ENCODE measurements at regions not wholly inside any gene's neighbourhood (a gene's known extent, or its start where the extent isn't known, plus 50 kb on each side); places are given as distances from the start of the nearest gene placed in this dataset.

DNA sequence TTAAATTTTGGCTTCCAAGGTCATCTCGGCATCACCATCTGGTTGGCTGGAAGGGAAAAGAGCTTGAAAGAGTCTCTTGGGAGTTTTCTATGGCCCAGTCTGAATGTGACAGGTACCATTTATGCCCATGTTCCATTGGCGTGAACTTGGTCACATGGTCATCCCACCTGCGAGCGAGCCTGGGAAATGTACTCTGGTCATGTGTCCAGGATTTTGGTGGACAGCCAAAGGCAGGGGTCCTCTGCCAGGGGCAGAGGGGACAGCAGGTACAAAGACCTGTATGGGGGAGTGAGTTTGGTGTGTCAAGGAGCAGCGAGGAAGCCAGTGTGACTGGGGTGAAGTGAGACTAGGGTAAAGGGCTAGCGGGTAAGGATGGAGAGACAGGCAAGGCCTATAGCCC is 112.6 kb downstream of the CDC5L start:
- no peak for DNase-seq (ENCODE audit: low spot score in 2 of 2)
- H3K4me3 ChIP-seq = no peak overlapping the region
- H3K4me1 ChIP-seq = no peaks in the 10 kb centered on the region
- no peaks in the 10 kb centered on the region for H3K27me3 ChIP-seq
- no peaks in the 10 kb centered on the region for H3K36me3 ChIP-seq
- WGBS = 93% methylated on average over 6 of the region's 6 CpGs
- TF ChIP-seq POLR2AphosphoS5 (IDR thresholded peaks at IDR 0.05) (no peak), POLR2A (IDR thresholded peaks at IDR 0.05) (no peak), EP300 (IDR thresholded peaks at IDR 0.05) (no peak), CTCF (IDR thresholded peaks at IDR 0.05) (no peak)
- no peak overlapping the region for H3K27ac ChIP-seq
- no peaks in the 10 kb centered on the region for H3K9me3 ChIP-seq

GRCh38 chr6:44503471-44503870 is 116.0 kb downstream of the CDC5L start:
- 85% methylated on average over 4 of the region's 4 CpGs for WGBS
- Histone ChIP-seq H3K27ac (no peak overlapping the region), H3K4me3 (no peak overlapping the region), H3K4me1 (no peaks in the 10 kb centered on the region), H3K9me3 (no peaks in the 10 kb centered on the region), H3K27me3 (no peaks in the 10 kb centered on the region), H3K36me3 (no peaks in the 10 kb centered on the region)
- TF ChIP-seq EP300 (IDR thresholded peaks at IDR 0.05) (no peak), CTCF (IDR thresholded peaks at IDR 0.05) (no peak), POLR2A (IDR thresholded peaks at IDR 0.05) (no peak), POLR2AphosphoS5 (IDR thresholded peaks at IDR 0.05) (no peak)
- no peak for DNase-seq (ENCODE audit: low spot score in 2 of 2)

GRCh38 chr6:44504301-44504791 is 116.8 kb downstream of the CDC5L start:
- TF ChIP-seq POLR2AphosphoS5 (IDR thresholded peaks at IDR 0.05) (no peak), EP300 (IDR thresholded peaks at IDR 0.05) (no peak), CTCF (IDR thresholded peaks at IDR 0.05) (no peak), POLR2A (IDR thresholded peaks at IDR 0.05) (no peak)
- Histone ChIP-seq H3K9me3 (no peaks in the 10 kb centered on the region), H3K4me1 (no peaks in the 10 kb centered on the region), H3K4me3 (no peak overlapping the region), H3K36me3 (no peaks in the 10 kb centered on the region), H3K27me3 (no peaks in the 10 kb centered on the region), H3K27ac (no peak overlapping the region)
- no peak for DNase-seq (ENCODE audit: low spot score in 2 of 2)
- WGBS = 49% methylated on average over 5 of the region's 5 CpGs

DNA sequence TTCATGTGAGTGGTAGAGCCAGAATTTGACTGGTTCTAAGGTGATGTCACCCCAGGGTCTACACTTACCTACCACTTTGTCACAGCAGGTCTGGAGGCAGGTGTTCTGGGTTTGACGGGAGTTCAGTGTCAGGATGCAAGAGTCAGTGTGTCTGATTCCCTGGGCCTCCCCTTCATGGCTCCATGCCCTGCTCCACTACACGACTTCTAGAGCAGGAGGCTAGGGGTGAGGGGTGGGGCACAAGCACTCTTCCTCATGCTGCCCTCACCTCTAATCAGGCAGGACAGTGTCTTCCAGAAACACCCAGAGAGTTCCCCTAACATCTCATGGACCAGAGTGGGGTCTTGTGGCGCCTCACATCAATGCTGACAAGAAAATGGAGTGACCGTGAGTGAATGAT is 118.2 kb downstream of the CDC5L start:
- H3K4me1 ChIP-seq = no peaks in the 10 kb centered on the region
- no peak for TF ChIP-seq EP300 (IDR thresholded peaks at IDR 0.05)
- no peaks in the 10 kb centered on the region for H3K9me3 ChIP-seq
- H3K36me3 ChIP-seq = no peaks in the 10 kb centered on the region
- 94% methylated on average over 4 of the region's 4 CpGs for WGBS
- H3K4me3 ChIP-seq = no peak overlapping the region
- DNase-seq (ENCODE audit: low spot score in 2 of 2) = no peak
- H3K27ac ChIP-seq = no peak overlapping the region
- no peaks in the 10 kb centered on the region for H3K27me3 ChIP-seq

DNA sequence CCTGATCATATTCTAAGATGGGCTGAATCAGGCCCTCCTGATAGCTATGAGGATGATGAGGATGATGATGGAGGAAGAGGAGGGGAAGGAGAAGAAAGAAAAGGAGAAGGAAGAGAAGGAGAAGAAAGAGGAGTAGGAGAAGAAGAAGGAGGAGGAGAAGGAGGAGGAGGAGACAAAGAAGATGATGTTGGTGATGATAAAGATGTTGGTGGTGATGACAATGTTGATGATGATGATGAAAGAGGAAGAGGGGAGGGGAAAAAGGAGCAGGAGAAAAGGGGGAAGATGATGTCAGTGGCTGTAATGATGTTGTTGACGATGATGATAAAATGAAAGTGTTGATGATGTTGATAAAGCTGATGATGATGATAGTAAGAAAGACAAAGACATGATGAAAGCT is 119.5 kb downstream of the CDC5L start:
- no peaks in the 10 kb centered on the region for H3K36me3 ChIP-seq
- H3K4me3 ChIP-seq = no peak overlapping the region
- no peak overlapping the region for H3K27ac ChIP-seq
- H3K27me3 ChIP-seq = no peaks in the 10 kb centered on the region
- TF ChIP-seq EP300 (IDR thresholded peaks at IDR 0.05) (no peak), POLR2AphosphoS5 (IDR thresholded peaks at IDR 0.05) (no peak), POLR2A (IDR thresholded peaks at IDR 0.05) (no peak), CTCF (IDR thresholded peaks at IDR 0.05) (no peak)
- no peaks in the 10 kb centered on the region for H3K9me3 ChIP-seq
- H3K4me1 ChIP-seq = no peaks in the 10 kb centered on the region
- DNase-seq (ENCODE audit: low spot score in 2 of 2) = no peak
- WGBS = 88% methylated on average over 1 of the region's 1 CpG

GRCh38 chr6:44508646-44509045 is 121.1 kb downstream of the CDC5L start:
- no peak overlapping the region for H3K4me3 ChIP-seq
- no peaks in the 10 kb centered on the region for H3K27me3 ChIP-seq
- H3K4me1 ChIP-seq = no peaks in the 10 kb centered on the region
- H3K9me3 ChIP-seq = no peaks in the 10 kb centered on the region
- DNase-seq (ENCODE audit: low spot score in 2 of 2) = no peak
- H3K36me3 ChIP-seq = no peaks in the 10 kb centered on the region
- TF ChIP-seq CTCF (IDR thresholded peaks at IDR 0.05) = no peak
- TF ChIP-seq EP300 (IDR thresholded peaks at IDR 0.05) = no peak
- no peak for TF ChIP-seq POLR2AphosphoS5 (IDR thresholded peaks at IDR 0.05)
- no peak for TF ChIP-seq POLR2A (IDR thresholded peaks at IDR 0.05)
- WGBS = 74% methylated on average over 1 of the region's 1 CpG
- H3K27ac ChIP-seq = no peak overlapping the region

All from suprapubic skin (tissue), 4 donors.